Colonic mucosa (tissue), 4 donors: ENCODE measurements at regions not wholly inside any gene's neighbourhood (a gene's known extent, or its start where the extent isn't known, plus 50 kb on each side); places are given as distances from the start of the nearest gene placed in this dataset.

Source experiments
- DNase-seq: peaks from one replicate; pipeline ENCODE4 v3.0.0-alpha.2; 2020
- H3K27ac ChIP-seq: fragments of 200-600 bp; one replicate; pipeline ENCODE4 v1.8.0; 2021
- H3K27me3 ChIP-seq: fragments of 200-600 bp; one replicate; pipeline ENCODE4 v1.8.0; 2021
- H3K36me3 ChIP-seq: fragments of 200-600 bp; one replicate; pipeline ENCODE4 v1.8.0; 2021
- H3K4me1 ChIP-seq: fragments of 200-600 bp; one replicate; pipeline ENCODE4 v1.8.0; 2021; ENCODE audit warnings: mild to moderate bottlenecking
- H3K4me3 ChIP-seq: fragments of 200-600 bp; one replicate; pipeline ENCODE4 v1.8.0; 2021
- H3K9ac ChIP-seq, 2 donors: one replicate each; pipeline ENCODE4 v1.7.0; 2013; ENCODE audit warnings: control low read depth in 2 of 2, low read depth in 2 of 2, low read length in 2 of 2
- H3K9me3 ChIP-seq: fragments of 200-600 bp; one replicate; pipeline ENCODE4 v1.8.0; 2021
- intact Hi-C: fragments of 100-400 bp; cut with DNase I; formaldehyde crosslinking; loops from one replicate; pipeline ENCODE4 v1.14.1; 2022
- TF ChIP-seq, protein P1 (sequence below): fragments of 200-600 bp; IDR thresholded peaks from one replicate; pipeline ENCODE4 v1.8.0; 2022; ENCODE audit warnings: antibody characterized with exemption, mild to moderate bottlenecking
- donor health status: healthy.
- donor health status: DM: no; HTN: no; CAD: no.
- donor health status: DM: no; HTN: no; CAD: no.

DNA sequence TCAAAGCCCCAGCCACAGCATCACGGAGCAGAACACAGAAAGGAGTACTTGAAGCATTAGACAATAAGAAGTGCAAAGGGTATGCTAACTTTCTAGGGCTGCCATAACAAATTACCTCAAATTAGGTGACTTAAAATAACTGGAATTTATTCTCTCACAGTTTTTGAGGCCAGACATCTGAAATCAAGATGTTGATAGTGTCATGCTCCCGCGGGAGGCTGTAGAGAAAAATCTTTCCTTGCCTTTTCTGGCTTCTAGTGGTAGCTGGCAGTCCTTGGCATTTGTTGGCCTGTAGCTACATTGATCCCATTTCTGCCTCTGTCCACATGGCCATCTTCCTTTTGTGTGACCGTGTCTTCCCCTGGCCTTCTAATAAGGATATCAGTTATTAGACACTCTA lies 51.9 kb upstream of the SPDL1 start:
- Histone ChIP-seq H3K27me3 (no peaks in the 10 kb centered on the region), H3K9ac (no peak overlapping the region), H3K27ac (no peak overlapping the region), H3K4me3 (no peak overlapping the region), H3K4me1 (no peaks in the 10 kb centered on the region), H3K36me3 (no peaks in the 10 kb centered on the region), H3K9me3 (no peaks in the 10 kb centered on the region)
- no peak for DNase-seq
- TF ChIP-seq, protein P1, sequence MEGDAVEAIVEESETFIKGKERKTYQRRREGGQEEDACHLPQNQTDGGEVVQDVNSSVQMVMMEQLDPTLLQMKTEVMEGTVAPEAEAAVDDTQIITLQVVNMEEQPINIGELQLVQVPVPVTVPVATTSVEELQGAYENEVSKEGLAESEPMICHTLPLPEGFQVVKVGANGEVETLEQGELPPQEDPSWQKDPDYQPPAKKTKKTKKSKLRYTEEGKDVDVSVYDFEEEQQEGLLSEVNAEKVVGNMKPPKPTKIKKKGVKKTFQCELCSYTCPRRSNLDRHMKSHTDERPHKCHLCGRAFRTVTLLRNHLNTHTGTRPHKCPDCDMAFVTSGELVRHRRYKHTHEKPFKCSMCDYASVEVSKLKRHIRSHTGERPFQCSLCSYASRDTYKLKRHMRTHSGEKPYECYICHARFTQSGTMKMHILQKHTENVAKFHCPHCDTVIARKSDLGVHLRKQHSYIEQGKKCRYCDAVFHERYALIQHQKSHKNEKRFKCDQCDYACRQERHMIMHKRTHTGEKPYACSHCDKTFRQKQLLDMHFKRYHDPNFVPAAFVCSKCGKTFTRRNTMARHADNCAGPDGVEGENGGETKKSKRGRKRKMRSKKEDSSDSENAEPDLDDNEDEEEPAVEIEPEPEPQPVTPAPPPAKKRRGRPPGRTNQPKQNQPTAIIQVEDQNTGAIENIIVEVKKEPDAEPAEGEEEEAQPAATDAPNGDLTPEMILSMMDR: no peak
- intact Hi-C loops: no loop called here

DNA sequence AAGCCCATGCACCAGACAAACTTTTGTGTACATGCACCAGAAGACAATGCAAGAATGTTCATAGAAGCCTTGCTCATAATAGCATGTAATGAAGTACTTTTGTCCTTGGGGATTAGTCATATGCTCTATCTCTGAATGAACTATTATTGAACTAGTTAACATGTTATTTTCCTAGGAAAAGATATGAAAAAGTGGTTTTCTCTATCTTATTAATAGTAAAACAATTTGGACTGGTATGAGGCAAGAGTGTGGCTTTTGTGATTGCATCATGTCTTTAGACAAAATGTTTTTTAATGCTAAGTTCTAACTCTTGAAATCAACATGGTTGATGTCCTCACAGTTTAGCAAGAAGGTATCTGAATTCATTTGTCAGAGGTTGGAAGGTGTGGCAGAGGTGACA lies 55.7 kb upstream of the SPDL1 start:
- DNase-seq: no peak
- TF ChIP-seq, protein P1: no peak
- no peak overlapping the region for H3K4me3 ChIP-seq
- no peak overlapping the region for H3K27ac ChIP-seq
- intact Hi-C loops: no loop called here
- H3K36me3 ChIP-seq: no peaks in the 10 kb centered on the region
- no peaks in the 10 kb centered on the region for H3K9me3 ChIP-seq
- H3K27me3 ChIP-seq: no peaks in the 10 kb centered on the region
- H3K4me1 ChIP-seq: no peaks in the 10 kb centered on the region
- H3K9ac ChIP-seq: no peak overlapping the region

GRCh38 chr5:169527066-169527465 lies 56.5 kb upstream of the SPDL1 start:
- TF ChIP-seq, protein P1: no peak
- H3K4me3 ChIP-seq: no peak overlapping the region
- no peaks in the 10 kb centered on the region for H3K9me3 ChIP-seq
- H3K36me3 ChIP-seq: no peaks in the 10 kb centered on the region
- H3K27me3 ChIP-seq: no peaks in the 10 kb centered on the region
- no peak overlapping the region for H3K9ac ChIP-seq
- intact Hi-C loops: no loop called here
- no peak overlapping the region for H3K27ac ChIP-seq
- no peak for DNase-seq
- H3K4me1 ChIP-seq: no peaks in the 10 kb centered on the region

DNA sequence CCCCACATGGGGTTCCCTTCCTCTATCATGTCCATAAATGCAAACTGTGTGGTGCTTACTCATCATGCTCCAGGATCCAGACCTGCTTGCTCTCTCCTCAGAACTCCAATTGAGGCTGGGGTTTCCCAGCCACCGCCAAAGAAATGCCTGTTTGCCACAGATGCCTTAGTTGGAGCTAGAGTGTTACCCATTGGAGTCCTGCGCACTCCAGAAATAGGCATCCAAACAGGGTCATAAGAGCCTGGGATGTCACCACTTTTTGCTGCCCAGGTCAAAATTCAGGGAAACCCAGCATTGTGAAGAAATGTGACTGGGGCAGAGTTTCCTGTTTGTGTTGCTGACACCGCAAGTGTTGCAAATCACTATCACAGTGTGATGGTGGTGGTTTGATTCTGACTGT lies 60.7 kb upstream of the SPDL1 start:
- no peaks in the 10 kb centered on the region for H3K9me3 ChIP-seq
- no peaks in the 10 kb centered on the region for H3K4me1 ChIP-seq
- H3K27me3 ChIP-seq: no peaks in the 10 kb centered on the region
- no peak overlapping the region for H3K4me3 ChIP-seq
- H3K27ac ChIP-seq: no peak overlapping the region
- intact Hi-C loops: no loop called here
- no peak overlapping the region for H3K9ac ChIP-seq
- no peaks in the 10 kb centered on the region for H3K36me3 ChIP-seq
- TF ChIP-seq, protein P1: no peak
- DNase-seq: no peak

GRCh38 chr5:169521366-169521983 lies 62.1 kb upstream of the SPDL1 start:
- intact Hi-C loops: no loop called here

More at GRCh38 chr5:169521366-169521983, 62.1 kb upstream of the SPDL1 start:
- Histone ChIP-seq H3K27ac (no peak overlapping the region), H3K4me1 (no peaks in the 10 kb centered on the region), H3K36me3 (no peaks in the 10 kb centered on the region), H3K4me3 (no peak overlapping the region), H3K27me3 (no peaks in the 10 kb centered on the region), H3K9ac (no peak overlapping the region), H3K9me3 (no peaks in the 10 kb centered on the region)
- DNase-seq: no peak
- TF ChIP-seq, protein P1: no peak
